Activated naive CD4-positive, alpha-beta T cell treated with anti-CD3 and anti-CD28 coated beads, Interleukin-2, amount 50 U/mL, for 16 hours (primary cell): ENCODE measurements at regions not wholly inside any gene's neighbourhood (a gene's known extent, or its start where the extent isn't known, plus 50 kb on each side); places are given as distances from the start of the nearest gene placed in this dataset.

Source experiments
- DNase-seq: peaks from one replicate; pipeline ENCODE4 v3.0.0-alpha.2; 2020

- DNase-seq = no peak
These were observed 653.4 kb downstream of the ANXA1 start for GRCh38 chr9:73805111-73805510.

- DNase-seq = no peak
These were observed 654.3 kb downstream of the ANXA1 start for GRCh38 chr9:73805853-73806458.

GRCh38 chr9:73806876-73807275, 655.2 kb downstream of the ANXA1 start:
- DNase-seq = no peak

GRCh38 chr9:73807952-73808351, 656.3 kb downstream of the ANXA1 start:
- DNase-seq = no peak

- DNase-seq = no peak
These were observed 659.0 kb downstream of the ANXA1 start for GRCh38 chr9:73810585-73811215.

- DNase-seq = no peak
These were observed 661.9 kb downstream of the ANXA1 start for GRCh38 chr9:73813546-73813945.

- no peak for DNase-seq
These were observed 665.2 kb downstream of the ANXA1 start for GRCh38 chr9:73816905-73817304.

- no peak for DNase-seq
These were observed 672.5 kb upstream of the RORB start for GRCh38 chr9:73824671-73825070.

- no peak for DNase-seq
These were observed 658.3 kb upstream of the RORB start for GRCh38 chr9:73838871-73839270.

GRCh38 chr9:73839471-73839870, 657.7 kb upstream of the RORB start:
- DNase-seq = no peak

GRCh38 chr9:73841018-73841417, 656.1 kb upstream of the RORB start:
- no peak for DNase-seq

GRCh38 chr9:73844135-73844534, 653.0 kb upstream of the RORB start:
- DNase-seq = no peak

- no peak for DNase-seq
These were observed 651.6 kb upstream of the RORB start for GRCh38 chr9:73845539-73845938.

- DNase-seq = no peak
These were observed 651.0 kb upstream of the RORB start for GRCh38 chr9:73845954-73846690.

GRCh38 chr9:73847536-73847935, 649.6 kb upstream of the RORB start:
- DNase-seq = no peak

GRCh38 chr9:73853549-73853948, 643.6 kb upstream of the RORB start:
- no peak for DNase-seq

- DNase-seq = no peak
These were observed 641.9 kb upstream of the RORB start for GRCh38 chr9:73855206-73855605.

- no peak for DNase-seq
These were observed 633.2 kb upstream of the RORB start for GRCh38 chr9:73863924-73864323.

- no peak for DNase-seq
These were observed 630.7 kb upstream of the RORB start for GRCh38 chr9:73866451-73866850.

GRCh38 chr9:73869264-73869663, 627.9 kb upstream of the RORB start:
- DNase-seq = no peak

- no peak for DNase-seq
These were observed 625.5 kb upstream of the RORB start for GRCh38 chr9:73871636-73872035.

- DNase-seq = no peak
These were observed 624.4 kb upstream of the RORB start for GRCh38 chr9:73872701-73873100.

GRCh38 chr9:73880101-73880500, 617.0 kb upstream of the RORB start:
- no peak for DNase-seq

GRCh38 chr9:73889023-73889422, 608.1 kb upstream of the RORB start:
- no peak for DNase-seq
